ENCODE measurements at regions not wholly inside any gene's neighbourhood (a gene's known extent, or its start where the extent isn't known, plus 50 kb on each side); places are given as distances from the start of the nearest gene placed in this dataset.

GRCh38 chr11:92349486-92350156, 125.0 kb downstream of the FAT3 start:
- intact Hi-C loops (cut with micrococcal nuclease): no loop called here

DNA sequence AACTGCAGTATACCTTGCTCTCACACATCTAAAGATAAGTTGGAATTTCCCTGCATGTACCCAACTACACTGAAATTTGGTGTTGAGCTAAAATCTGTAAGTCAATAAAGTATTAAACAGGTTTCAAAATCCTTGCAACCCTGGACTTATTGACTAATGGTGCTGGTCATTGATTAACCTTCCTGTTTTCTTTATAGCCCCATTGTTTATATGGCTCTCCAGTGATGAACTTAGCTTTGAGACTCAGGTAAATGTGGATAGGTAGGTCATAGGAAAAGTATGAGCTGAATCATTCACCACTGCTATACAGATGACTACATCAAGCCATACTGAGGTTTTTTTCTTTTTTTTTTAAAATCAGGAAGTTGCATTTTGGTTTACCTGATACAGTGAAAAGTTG, 132.7 kb downstream of the FAT3 start:
- Histone ChIP-seq H3K4me1 (replicated peaks in 1 of 2; ENCODE audit: control insufficient read depth in 2 of 2, insufficient read depth in 2 of 2, low read length in 2 of 2) (no peaks in the 10 kb centered on the region), H3K9me3 (replicated peaks; ENCODE audit: control insufficient read depth, insufficient read depth, low read depth, low read length) (no peaks in the 10 kb centered on the region), H3K4me2 (ENCODE audit: insufficient read depth, low read length) (no peak overlapping the region), H3K79me2 (ENCODE audit: control insufficient read depth, insufficient read depth, low read length) (no peaks in the 10 kb centered on the region), H3K9me1 (ENCODE audit: control insufficient read depth, insufficient read depth, low read length) (no peaks in the 10 kb centered on the region), H3K27ac (ENCODE audit: extremely low read depth, low read depth, low read length) (no peak overlapping the region), H3K27me3 (ENCODE audit: control insufficient read depth in 2 of 2, insufficient read depth in 2 of 2, low read length in 2 of 2) (no peaks in the 10 kb centered on the region), H3K36me3 (ENCODE audit: control insufficient read depth, insufficient read depth, low read length) (no peaks in the 10 kb centered on the region), H3K9ac (ENCODE audit: insufficient read depth in 1 of 2, low read depth in 2 of 2, low read length in 2 of 2) (no peak overlapping the region), H2AFZ (ENCODE audit: low read depth, low read length) (no peak overlapping the region), H4K20me1 (replicated peaks; ENCODE audit: control insufficient read depth, insufficient read depth, low read length) (no peaks in the 10 kb centered on the region), H3K4me3 (no peak overlapping the region)
- no peak for DNase-seq (ENCODE audit: extremely low read depth in 1 of 4, low spot score in 3 of 4)
- no peak for FAIRE-seq
- BruUV-seq (replicated peaks): no TSS peak
- no peak for TF ChIP-seq CREB1 (IDR thresholded peaks at IDR 0.05)
- no peak for TF ChIP-seq CREB1 (CRISPR knock-in tag; IDR thresholded peaks at IDR 0.05)
- ChIA-PET CTCF (ENCODE audit: low intra/inter-chr PET ratio) (no interaction called here), POLR2A (interaction anchor here (0.6 kb wide), 2 partner anchors 119 to 774 kb away, joined by 3 read pairs; no protein-coding TSS in a partner anchor)
- intact Hi-C loops (cut with micrococcal nuclease): no loop called here
- no peak for ATAC-seq
- in situ Hi-C loops (cut with MboI): no loop called here

More at GRCh38 chr11:92349486-92350156, 125.0 kb downstream of the FAT3 start:
- H4K20me1 ChIP-seq (replicated peaks; ENCODE audit: control insufficient read depth, insufficient read depth, low read length): no peaks in the 10 kb centered on the region
- H3K9me3 ChIP-seq (replicated peaks; ENCODE audit: control insufficient read depth, insufficient read depth, low read depth, low read length): no peaks in the 10 kb centered on the region
- H3K4me2 ChIP-seq (ENCODE audit: insufficient read depth, low read length): no peak overlapping the region
- ChIA-PET POLR2A (no interaction called here), CTCF (ENCODE audit: low intra/inter-chr PET ratio) (no interaction called here)
- H3K9ac ChIP-seq (ENCODE audit: insufficient read depth in 1 of 2, low read depth in 2 of 2, low read length in 2 of 2): no peak overlapping the region
- in situ Hi-C loops (cut with MboI): no loop called here
- DNase-seq (ENCODE audit: extremely low read depth in 1 of 4, low spot score in 3 of 4): no peak
- ATAC-seq: no peak
- no peaks in the 10 kb centered on the region for H3K27me3 ChIP-seq (ENCODE audit: control insufficient read depth in 2 of 2, insufficient read depth in 2 of 2, low read length in 2 of 2)
- BruUV-seq (replicated peaks): no TSS peak
- H2AFZ ChIP-seq (ENCODE audit: low read depth, low read length): no peak overlapping the region
- TF ChIP-seq CTBP1 (IDR thresholded peaks at IDR 0.05; ENCODE audit: borderline replicate concordance): no peak
- no peak for TF ChIP-seq SP1 (CRISPR knock-in tag; IDR thresholded peaks at IDR 0.05)
- no peak for TF ChIP-seq PTTG1 (tag; IDR thresholded peaks at IDR 0.05; ENCODE audit: low read depth)
- no peak for TF ChIP-seq RUNX1 (IDR thresholded peaks at IDR 0.05; ENCODE audit: low read depth)
- H3K27ac ChIP-seq (ENCODE audit: extremely low read depth, low read depth, low read length): no peak overlapping the region
- no peaks in the 10 kb centered on the region for H3K79me2 ChIP-seq (ENCODE audit: control insufficient read depth, insufficient read depth, low read length)
- WGBS (ENCODE audit: insufficient coverage, low coverage, missing lambda C conversion rate): 2% methylated on average over 4 of the region's 4 CpGs
- no peaks in the 10 kb centered on the region for H3K36me3 ChIP-seq (ENCODE audit: control insufficient read depth, insufficient read depth, low read length)
- no peak overlapping the region for H3K4me3 ChIP-seq
- no peaks in the 10 kb centered on the region for H3K9me1 ChIP-seq (ENCODE audit: control insufficient read depth, insufficient read depth, low read length)
- H3K4me1 ChIP-seq (replicated peaks in 1 of 2; ENCODE audit: control insufficient read depth in 2 of 2, insufficient read depth in 2 of 2, low read length in 2 of 2): no peaks in the 10 kb centered on the region
- no peak for FAIRE-seq

Data from K562 (cell line).